GM04504 (cell line): ENCODE measurements at regions not wholly inside any gene's neighbourhood (a gene's known extent, or its start where the extent isn't known, plus 50 kb on each side); places are given as distances from the start of the nearest gene placed in this dataset.

Source experiments
- DNase-seq: peaks from one replicate; pipeline ENCODE4 v3.0.0-alpha.2; 2012; ENCODE audit warnings: low read depth

- no peak for DNase-seq
Measured at GRCh38 chr6:19410481-19410880, 426.7 kb upstream of the ID4 start.

GRCh38 chr6:19413323-19413722 is 423.8 kb upstream of the ID4 start:
- peak; percentile 54 for DNase-seq

- peak; percentile 37 for DNase-seq
Measured at GRCh38 chr6:19415605-19416326, 421.4 kb upstream of the ID4 start.

- DNase-seq: no peak
Measured at GRCh38 chr6:19416811-19417210, 420.4 kb upstream of the ID4 start.

- no peak for DNase-seq
Measured at GRCh38 chr6:19417713-19418112, 419.5 kb upstream of the ID4 start.

- DNase-seq: no peak
Measured at GRCh38 chr6:19424853-19425252, 412.3 kb upstream of the ID4 start.

GRCh38 chr6:19427548-19427947 is 409.6 kb upstream of the ID4 start:
- DNase-seq: no peak

- DNase-seq: no peak
Measured at GRCh38 chr6:19432966-19433498, 404.1 kb upstream of the ID4 start.

GRCh38 chr6:19434065-19434464 is 403.1 kb upstream of the ID4 start:
- DNase-seq: no peak

- no peak for DNase-seq
Measured at GRCh38 chr6:19435755-19436154, 401.4 kb upstream of the ID4 start.

- DNase-seq: no peak
Measured at GRCh38 chr6:19438566-19439353, 398.4 kb upstream of the ID4 start.

GRCh38 chr6:19440531-19440930 is 396.6 kb upstream of the ID4 start:
- DNase-seq: no peak

GRCh38 chr6:19443411-19443810 is 393.8 kb upstream of the ID4 start:
- no peak for DNase-seq

- DNase-seq: no peak
Measured at GRCh38 chr6:19444041-19444440, 393.1 kb upstream of the ID4 start.

GRCh38 chr6:19444481-19444880 is 392.7 kb upstream of the ID4 start:
- no peak for DNase-seq

- no peak for DNase-seq
Measured at GRCh38 chr6:19446570-19446969, 390.6 kb upstream of the ID4 start.

GRCh38 chr6:19450651-19451050 is 386.5 kb upstream of the ID4 start:
- DNase-seq: no peak

- no peak for DNase-seq
Measured at GRCh38 chr6:19452495-19452894, 384.7 kb upstream of the ID4 start.

- no peak for DNase-seq
Measured at GRCh38 chr6:19454001-19454720, 383.0 kb upstream of the ID4 start.

- no peak for DNase-seq
Measured at GRCh38 chr6:19454721-19455392, 382.3 kb upstream of the ID4 start.

GRCh38 chr6:19463250-19463649 is 373.9 kb upstream of the ID4 start:
- no peak for DNase-seq

- DNase-seq: no peak
Measured at GRCh38 chr6:19463925-19464324, 373.2 kb upstream of the ID4 start.
